ENCODE measurements at regions not wholly inside any gene's neighbourhood (a gene's known extent, or its start where the extent isn't known, plus 50 kb on each side); places are given as distances from the start of the nearest gene placed in this dataset.

- TF ChIP-seq CTCF (IDR thresholded peaks at IDR 0.05) (no peak), POLR2A (IDR thresholded peaks at IDR 0.05) (no peak)
Measured at GRCh38 chr14:58816416-58817115, 178.8 kb downstream of the DACT1 start.
